Kidney (tissue), 13 donors: ENCODE measurements at regions not wholly inside any gene's neighbourhood (a gene's known extent, or its start where the extent isn't known, plus 50 kb on each side); places are given as distances from the start of the nearest gene placed in this dataset.

Source experiments
- DNase-seq, 5 donors: peaks; one replicate each; pipeline ENCODE4 v3.0.0-alpha.2; 2013 to 2020
- FAIRE-seq: peaks from 2 replicates; lab custom pipeline; 2012; peaks lifted over from hg19 to GRCh38; lab: Jason Lieb, UNC
- H3K27ac ChIP-seq, 2 donors: one replicate each; pipeline ENCODE4 v1.7.0; 2013; ENCODE audit warnings: low read depth in 2 of 2, low read length in 2 of 2, inconsistent platforms in 1 of 2
- H3K27me3 ChIP-seq: one replicate; pipeline ENCODE4 v1.7.1; 2013; ENCODE audit warnings: low read length, inconsistent platforms; ENCODE audit not compliant: control insufficient read depth, insufficient read depth
- H3K36me3 ChIP-seq, 3 donors: one replicate each; pipeline versions ENCODE4 v1.7.0 to v1.7.1; 2013; ENCODE audit warnings: low read length in 3 of 3, control low read depth in 1 of 3, inconsistent platforms in 1 of 3; ENCODE audit not compliant: insufficient read depth in 3 of 3, control insufficient read depth in 2 of 3
- H3K4me1 ChIP-seq, 3 donors: one replicate each; pipeline versions ENCODE4 v1.7.0 to v1.7.1; 2013; ENCODE audit warnings: low read length in 3 of 3, inconsistent platforms in 1 of 3, low read depth in 1 of 3; ENCODE audit not compliant: control insufficient read depth in 2 of 3, insufficient read depth in 2 of 3
- H3K4me3 ChIP-seq, 3 donors: one replicate each; pipeline versions ENCODE4 v1.7.0 to v1.8.1; 2013; ENCODE audit warnings: low read length in 3 of 3, control low read depth in 1 of 3, inconsistent platforms in 1 of 3
- H3K9ac ChIP-seq, 3 donors: one replicate each; pipeline versions ENCODE4 v1.7.0 to v1.7.1; 2013; ENCODE audit warnings: low read length in 3 of 3, control low read depth in 1 of 3, inconsistent platforms in 1 of 3
- H3K9me3 ChIP-seq, 3 donors: one replicate each; pipeline versions ENCODE4 v1.7.0 to v1.7.1; 2013; ENCODE audit warnings: low read length in 3 of 3, control low read depth in 1 of 3, inconsistent platforms in 1 of 3; ENCODE audit not compliant: control insufficient read depth in 2 of 3, insufficient read depth in 1 of 3
- intact Hi-C: fragments of 100-400 bp; cut with DNase I; formaldehyde crosslinking; loops from one replicate; pipeline ENCODE4 v1.11.1; 2022
- TF ChIP-seq, protein P1 (sequence below): IDR thresholded peaks from 3 replicates; pipeline ENCODE4 v1.5.1; 2012; ENCODE audit warnings: mild to moderate bottlenecking, moderate library complexity, borderline replicate concordance; ENCODE audit not compliant: insufficient read depth; ENCODE audit errors: extremely low read depth
- donor health status: control.
- donor health status: control.
- donor health status: control.
- donor health status: control.
- donor health status: control.
- donor health status: DM: yes; HTN: yes; CAD: no.
- donor health status: Normal renal cell carcinoma (clear cell type).

DNA sequence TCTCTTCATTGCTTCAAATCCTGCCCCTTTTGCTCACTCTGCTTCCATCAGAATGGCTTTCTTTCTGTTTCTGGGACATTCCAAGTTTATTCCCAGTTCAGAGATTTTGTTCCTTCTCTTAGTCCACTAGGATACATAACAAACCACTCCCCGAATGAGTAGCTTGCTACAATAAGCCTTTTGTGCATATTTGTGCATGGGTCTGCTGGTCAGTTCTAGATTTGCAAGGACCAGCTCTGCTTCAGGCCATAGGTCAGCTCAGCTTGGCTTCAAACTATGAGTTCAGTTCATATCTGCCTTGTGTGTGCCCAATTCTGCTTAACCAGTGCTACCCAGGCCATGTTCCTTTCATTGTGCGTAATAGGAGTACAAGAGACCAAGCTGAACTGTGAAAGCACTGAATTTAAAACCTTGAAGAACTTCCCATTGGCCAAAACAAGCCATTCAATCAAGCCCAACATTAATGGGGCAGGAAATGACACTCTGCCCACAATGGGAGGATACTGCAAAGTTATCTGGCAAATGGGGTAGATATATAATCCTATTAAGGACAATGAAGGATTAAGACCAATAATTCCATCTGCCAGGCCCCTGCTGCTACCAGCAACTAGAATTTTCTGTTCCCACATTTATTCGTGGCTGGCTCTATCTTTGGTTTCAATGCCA, 328.8 kb downstream of the PRELID2 start:
- Histone ChIP-seq H3K4me3 (no peak overlapping the region), H3K27ac (no peak overlapping the region), H3K9ac (no peak overlapping the region), H3K9me3 (no peaks in the 10 kb centered on the region), H3K27me3 (no peaks in the 10 kb centered on the region), H3K4me1 (no peaks in the 10 kb centered on the region), H3K36me3 (no peaks in the 10 kb centered on the region)
- TF ChIP-seq, protein P1, sequence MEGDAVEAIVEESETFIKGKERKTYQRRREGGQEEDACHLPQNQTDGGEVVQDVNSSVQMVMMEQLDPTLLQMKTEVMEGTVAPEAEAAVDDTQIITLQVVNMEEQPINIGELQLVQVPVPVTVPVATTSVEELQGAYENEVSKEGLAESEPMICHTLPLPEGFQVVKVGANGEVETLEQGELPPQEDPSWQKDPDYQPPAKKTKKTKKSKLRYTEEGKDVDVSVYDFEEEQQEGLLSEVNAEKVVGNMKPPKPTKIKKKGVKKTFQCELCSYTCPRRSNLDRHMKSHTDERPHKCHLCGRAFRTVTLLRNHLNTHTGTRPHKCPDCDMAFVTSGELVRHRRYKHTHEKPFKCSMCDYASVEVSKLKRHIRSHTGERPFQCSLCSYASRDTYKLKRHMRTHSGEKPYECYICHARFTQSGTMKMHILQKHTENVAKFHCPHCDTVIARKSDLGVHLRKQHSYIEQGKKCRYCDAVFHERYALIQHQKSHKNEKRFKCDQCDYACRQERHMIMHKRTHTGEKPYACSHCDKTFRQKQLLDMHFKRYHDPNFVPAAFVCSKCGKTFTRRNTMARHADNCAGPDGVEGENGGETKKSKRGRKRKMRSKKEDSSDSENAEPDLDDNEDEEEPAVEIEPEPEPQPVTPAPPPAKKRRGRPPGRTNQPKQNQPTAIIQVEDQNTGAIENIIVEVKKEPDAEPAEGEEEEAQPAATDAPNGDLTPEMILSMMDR: no peak
- no peak for FAIRE-seq
- no peak for DNase-seq
- intact Hi-C loops: no loop called here

DNA sequence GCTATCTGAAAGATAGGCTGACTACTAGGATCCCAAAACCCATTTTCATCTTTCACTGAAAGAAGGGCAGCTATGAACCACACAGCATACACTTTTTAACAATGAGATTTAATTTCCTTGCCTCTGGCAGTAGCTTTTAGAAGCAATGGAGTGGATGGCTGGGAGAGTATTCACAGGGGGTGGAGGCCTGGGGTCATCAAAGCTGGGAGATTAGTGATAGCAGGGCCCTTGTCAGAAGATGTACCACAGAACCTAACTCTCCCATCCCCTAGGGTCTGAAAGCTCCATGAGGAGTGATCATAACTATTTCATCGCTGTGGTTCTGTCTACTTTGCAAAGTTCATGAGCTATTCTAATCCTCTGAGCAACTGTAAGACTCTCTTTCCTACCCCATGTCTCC, 332.2 kb downstream of the PRELID2 start:
- TF ChIP-seq, protein P1: no peak
- intact Hi-C loops: no loop called here
- Histone ChIP-seq H3K27me3 (no peaks in the 10 kb centered on the region), H3K36me3 (no peaks in the 10 kb centered on the region), H3K27ac (no peak overlapping the region), H3K9ac (no peak overlapping the region), H3K9me3 (no peaks in the 10 kb centered on the region), H3K4me1 (no peaks in the 10 kb centered on the region), H3K4me3 (no peak overlapping the region)
- FAIRE-seq (no peak), DNase-seq (no peak)

DNA sequence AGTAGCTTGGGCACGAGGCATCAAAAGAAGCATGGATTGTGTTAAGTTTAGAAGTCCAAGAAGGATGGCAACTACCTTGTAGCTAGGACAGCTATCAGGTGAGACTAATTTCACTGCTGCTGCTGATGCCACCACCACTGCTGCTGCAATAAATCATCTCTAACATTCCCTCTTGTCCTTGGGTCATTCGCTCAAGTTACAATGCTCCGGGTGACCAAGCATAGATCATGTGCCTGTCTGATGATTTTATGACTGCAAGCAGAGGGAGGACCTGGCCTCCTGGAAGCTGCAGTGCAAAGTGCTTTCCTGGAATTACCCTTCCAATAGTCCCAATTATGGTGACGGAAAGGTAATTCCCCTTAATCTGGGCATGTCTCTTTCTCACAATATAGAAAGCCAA, 334.4 kb downstream of the PRELID2 start:
- Histone ChIP-seq H3K4me3 (no peak overlapping the region), H3K27ac (no peak overlapping the region), H3K36me3 (no peaks in the 10 kb centered on the region), H3K4me1 (no peaks in the 10 kb centered on the region), H3K9ac (no peak overlapping the region), H3K9me3 (no peaks in the 10 kb centered on the region), H3K27me3 (no peaks in the 10 kb centered on the region)
- intact Hi-C loops: no loop called here
- FAIRE-seq: no peak
- DNase-seq: peak in 4 of 5 donors; percentile 73 to 88 (median 82)
- TF ChIP-seq, protein P1: no peak

DNA sequence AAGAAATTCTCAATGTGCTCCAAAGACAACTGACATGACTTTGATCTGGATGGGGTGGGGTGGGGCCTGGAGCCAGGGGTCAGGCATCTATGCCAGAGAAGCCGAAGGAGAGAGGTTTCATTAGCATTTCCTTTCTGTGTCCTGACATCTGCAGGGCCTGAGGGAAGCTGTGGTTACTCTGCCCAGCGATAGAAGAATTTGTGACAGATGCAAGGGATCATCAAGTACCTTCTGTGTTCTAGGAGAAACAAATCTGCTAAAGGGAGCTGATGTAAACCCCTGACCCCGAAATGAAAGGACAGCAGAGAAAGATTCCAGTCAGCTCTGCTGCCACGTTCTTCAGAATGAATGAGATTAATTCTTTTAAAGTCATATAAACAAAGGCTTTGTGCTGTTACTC, 335.7 kb downstream of the PRELID2 start:
- TF ChIP-seq, protein P1: no peak
- Histone ChIP-seq H3K27ac (no peak overlapping the region), H3K4me3 (no peak overlapping the region), H3K27me3 (no peaks in the 10 kb centered on the region), H3K4me1 (no peaks in the 10 kb centered on the region), H3K9me3 (no peaks in the 10 kb centered on the region), H3K36me3 (no peaks in the 10 kb centered on the region), H3K9ac (no peak overlapping the region)
- FAIRE-seq (no peak), DNase-seq (peak in 2 of 5 donors; percentile 16 to 21)
- intact Hi-C loops: no loop called here
